ENCODE measurements at regions not wholly inside any gene's neighbourhood (a gene's known extent, or its start where the extent isn't known, plus 50 kb on each side); places are given as distances from the start of the nearest gene placed in this dataset.
"Not testable (repeated sequence)": the region's sequence is repeated elsewhere in the genome, so short reads cannot be mapped to it uniquely, and the experiment has no call there.

GRCh38 chr1:82795508-82796149, 994.9 kb downstream of the ADGRL2 start:
- no peak for DNase-seq

DNA sequence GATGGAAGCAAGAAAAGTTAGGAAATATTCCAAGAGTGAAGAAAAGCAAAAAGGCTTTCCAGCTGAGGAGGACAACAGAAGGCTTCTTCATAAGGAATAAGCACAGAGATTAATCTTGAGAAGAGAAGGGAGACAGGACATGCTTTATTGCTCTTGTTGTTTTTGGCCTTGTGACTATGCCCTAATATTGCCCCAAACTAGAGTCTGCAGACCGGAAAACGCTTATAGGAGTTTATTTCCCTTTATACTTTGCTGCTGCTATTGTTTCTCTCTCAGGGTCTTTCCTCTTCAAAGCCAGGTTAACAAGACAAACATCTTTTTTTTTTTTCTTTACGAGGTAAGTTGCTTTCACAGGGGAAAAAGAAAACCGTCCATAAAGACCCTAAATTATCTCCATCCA, 991.4 kb downstream of the ADGRL2 start:
- DNase-seq, result no peak

DNA sequence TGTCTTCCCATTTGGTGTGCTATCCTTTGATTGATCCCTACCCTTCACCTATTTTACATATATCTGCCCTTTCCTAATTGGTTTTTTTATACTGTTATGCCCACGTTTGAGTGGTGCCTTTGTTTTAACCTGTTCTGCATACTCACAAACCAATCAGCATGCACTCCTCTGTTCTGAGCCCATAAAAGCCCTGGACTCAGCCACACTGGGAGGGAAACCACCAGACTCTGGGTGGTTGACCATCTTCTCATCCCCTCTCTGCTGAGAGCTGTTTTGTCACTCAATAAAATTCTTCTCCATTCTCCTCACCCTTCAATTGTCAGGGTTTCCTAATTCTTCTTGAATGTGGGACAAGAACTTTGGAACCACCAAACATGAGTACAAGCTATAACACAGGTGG, 989.8 kb downstream of the ADGRL2 start:
- DNase-seq, result no peak

GRCh38 chr1:82788660-82789059, 987.9 kb downstream of the ADGRL2 start:
- DNase-seq, result no peak

DNA sequence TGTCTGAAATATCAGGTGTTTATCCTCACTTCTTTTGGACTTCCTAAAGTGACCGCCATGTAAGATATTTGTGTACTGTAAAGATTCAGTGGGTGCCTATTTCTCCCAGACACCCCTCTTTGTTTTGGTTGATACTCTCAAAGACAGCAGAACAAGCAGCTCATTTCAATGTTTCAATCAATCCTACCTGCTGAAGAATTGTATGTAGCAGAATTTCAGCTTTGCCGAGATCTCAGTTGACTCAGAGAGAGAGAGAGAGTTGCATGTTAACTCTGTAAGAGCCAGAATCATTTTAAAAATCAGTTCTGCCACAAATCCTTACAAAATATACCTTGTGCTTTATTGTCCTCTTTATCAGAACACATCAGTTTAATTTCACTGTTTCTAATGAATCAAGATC, 987.3 kb downstream of the ADGRL2 start:
- DNase-seq, result no peak

DNA sequence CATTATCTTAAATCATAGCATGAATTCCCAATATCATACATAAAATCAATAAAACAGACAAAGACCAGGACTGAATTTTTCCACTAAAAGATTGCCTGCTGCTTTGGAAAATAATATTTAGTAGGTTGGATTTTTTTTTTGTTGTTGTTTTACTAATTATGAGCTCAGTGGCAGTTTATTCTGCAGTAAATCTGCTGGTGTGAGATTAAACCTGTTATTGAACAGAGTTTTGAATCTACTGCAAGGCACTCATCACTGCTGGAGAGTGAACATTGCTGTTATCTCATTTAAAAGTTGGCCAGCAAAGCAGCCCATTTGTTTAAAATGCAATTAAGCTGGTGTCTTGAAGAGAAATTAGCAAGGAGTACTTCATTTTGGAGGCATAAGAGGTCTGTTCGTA, 986.1 kb downstream of the ADGRL2 start:
- DNase-seq, result no peak

- DNase-seq, result no peak
These were observed 984.6 kb downstream of the ADGRL2 start for GRCh38 chr1:82785268-82785790.

DNA sequence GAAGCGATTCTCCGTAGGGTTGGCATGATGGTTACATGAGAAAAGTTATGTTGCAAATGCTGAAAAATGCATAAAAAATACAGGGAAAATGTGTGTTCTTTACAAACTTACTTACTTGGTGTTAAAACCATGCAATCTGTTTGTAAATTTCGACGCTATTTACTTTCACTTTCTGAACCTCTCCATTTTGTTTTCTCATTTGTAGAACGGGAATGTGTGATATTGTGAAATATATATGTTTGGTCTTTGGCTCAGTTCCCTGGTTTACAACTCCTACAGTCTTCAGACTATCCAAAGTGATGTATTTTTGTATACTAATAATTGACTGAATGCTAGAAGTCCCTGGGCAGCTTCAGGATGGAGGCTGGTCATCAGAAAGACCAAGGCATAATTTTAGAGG, 982.3 kb downstream of the ADGRL2 start:
- DNase-seq, result no peak

- no peak for DNase-seq
These were observed 981.9 kb downstream of the ADGRL2 start for GRCh38 chr1:82782599-82782998.

DNA sequence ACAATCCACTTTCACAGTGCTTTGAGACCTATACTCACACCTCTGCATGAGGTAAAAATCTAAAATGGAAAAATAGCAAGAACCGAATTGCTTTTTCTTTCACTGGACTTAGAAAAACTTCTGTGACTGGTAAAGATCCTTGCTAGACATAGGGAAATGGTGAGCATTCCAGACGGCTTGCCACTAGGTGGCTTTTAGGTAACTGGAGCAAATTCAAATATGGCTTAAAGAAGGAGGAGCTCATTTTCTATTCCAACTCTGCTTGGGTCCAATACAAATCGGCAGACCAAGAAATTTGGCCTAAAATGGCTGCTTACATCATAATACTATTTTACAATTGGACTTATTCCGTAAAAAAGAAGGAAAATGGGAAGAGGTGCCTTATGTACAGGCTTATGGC, 977.9 kb downstream of the ADGRL2 start:
- DNase-seq, result no peak

DNA sequence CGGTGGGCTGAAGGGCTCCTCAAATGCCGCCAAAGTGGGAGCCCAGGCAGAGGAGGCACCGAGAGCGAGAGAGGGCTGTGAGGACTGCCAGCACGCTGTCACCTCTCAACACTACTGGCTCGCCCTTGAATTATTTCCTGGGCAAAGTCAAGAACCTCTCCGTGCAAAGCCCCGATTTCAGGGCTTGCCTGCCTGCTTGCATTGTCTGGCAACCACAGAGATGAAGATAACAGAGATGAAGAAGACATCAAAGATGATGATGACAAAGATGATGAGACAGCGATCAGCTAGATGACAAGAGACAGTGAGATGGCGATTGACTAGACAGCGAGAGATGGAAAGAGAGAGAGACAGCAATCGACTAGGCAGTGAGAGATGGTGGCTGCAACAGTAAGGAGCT, 976.5 kb downstream of the ADGRL2 start:
- no peak for DNase-seq

DNA sequence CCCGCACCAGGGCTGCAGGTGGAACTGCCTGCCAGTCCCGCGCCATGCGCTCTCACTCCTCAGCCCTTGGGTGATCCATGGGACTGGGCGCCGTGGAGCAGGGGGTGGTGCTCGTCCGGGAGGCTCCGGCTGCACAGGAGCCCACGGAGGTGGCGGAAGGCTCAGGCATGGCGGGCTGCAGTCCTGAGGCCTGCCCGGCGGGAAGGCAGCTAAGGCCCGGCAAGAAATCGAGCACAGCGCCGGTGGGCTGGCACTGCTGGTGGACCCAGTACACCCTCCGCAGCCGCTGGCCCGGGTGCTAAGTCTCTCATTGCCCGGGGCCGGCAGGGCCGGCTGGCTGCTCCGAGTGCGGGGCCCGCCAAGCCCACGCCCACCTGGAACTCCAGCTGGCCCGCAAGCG, 976.0 kb downstream of the ADGRL2 start:
- not testable (repeated sequence) for DNase-seq

DNA sequence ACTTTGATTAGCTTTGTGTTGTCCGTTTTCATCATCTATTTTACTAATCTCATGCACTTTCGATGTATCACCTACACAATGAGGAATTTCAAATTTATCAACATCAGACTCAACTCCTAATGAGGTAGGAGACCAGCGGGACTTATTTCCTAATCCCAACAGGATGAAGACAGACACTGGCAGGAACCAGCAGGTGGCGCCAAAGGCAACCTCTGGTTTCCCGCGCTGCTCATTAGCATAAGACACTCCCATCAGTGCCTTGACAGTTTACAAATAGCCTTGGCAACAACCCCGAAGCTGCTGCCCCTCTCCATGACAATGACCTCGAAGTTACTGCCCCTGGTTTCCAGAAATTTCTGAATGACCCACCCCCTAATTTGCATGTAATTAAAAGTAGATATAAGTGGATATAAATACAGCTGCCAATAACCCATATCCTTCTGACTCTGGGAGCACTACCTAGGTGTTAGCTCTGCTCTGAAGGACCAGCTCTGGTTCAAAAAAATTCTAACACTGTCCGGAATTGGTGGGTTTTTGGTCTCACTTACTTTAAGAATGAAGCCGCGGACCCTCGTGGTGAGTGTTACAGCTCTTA, 974.8 kb downstream of the ADGRL2 start:
- DNase-seq, result no peak

DNA sequence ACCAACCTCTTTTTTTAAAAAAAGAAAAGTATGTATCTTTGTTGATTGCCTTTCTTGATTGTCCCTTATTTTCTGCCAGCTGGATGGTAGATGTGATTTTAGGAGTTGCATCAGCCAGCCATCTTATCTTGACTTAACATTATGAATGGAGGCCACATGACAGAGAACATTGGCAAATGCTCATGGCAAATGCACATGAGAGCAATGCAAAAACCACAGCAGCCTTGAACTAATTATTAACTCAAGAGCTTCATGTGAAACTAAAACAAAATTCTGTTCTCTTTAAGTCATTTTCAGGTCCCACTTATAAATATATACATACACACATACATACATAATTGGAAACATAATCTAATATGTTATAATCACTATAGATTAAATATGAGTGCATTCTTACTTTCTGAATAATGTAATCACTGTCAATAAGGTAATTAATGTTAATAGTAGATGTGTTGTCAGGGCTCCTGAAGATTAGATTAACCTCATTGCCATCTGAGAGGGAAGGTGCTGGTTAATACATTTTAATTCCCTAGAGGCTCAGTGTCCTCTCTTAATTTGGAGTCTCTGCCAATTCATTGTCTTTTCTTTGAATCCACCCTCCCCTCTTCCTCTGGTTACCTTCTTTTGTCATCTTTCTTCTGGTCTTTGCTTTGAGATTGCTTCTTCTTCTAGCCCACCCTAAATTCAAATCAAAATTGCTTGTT, 962.2 kb downstream of the ADGRL2 start:
- no peak for DNase-seq

- DNase-seq, result no peak
These were observed 958.3 kb downstream of the ADGRL2 start for GRCh38 chr1:82759035-82759434.

DNA sequence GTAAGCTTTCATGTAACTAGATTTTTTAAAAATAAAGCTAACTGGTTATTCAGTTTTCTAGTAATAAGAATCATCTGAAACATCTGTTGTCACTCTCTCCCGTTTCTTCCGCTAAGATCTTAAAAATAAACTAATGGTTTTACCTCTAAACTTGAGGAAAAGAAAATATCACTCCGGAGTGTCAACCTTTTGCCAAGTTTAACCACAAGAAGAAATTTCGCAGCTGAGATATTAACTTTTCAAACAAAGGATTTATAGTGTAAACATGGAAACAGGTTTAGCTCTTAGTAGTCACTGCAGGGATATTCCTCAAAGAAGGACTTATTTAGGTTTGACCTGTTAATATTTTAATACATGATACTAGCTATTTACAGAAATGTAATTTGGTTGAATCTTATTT, 954.9 kb downstream of the ADGRL2 start:
- no peak for DNase-seq

- no peak for DNase-seq
These were observed 954.5 kb downstream of the ADGRL2 start for GRCh38 chr1:82755191-82755590.

DNA sequence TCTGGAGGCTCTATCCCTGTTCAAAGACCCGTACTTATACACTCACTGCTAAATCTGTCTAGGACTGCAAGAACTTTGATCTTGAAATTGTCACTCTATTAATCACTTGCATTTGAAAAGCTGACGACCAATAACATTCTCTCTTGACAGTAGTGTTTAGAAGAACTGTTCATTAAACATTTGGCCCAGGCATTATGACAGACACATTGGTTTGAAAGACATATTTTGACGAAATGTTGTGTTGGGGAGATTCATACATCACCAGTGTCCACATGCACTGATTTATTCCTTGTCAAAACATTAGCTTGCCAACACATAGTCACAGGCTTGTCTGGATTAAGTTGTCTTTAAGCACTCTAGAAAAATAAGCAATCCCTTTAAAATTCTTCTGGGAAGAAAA, 951.3 kb downstream of the ADGRL2 start:
- DNase-seq, result no peak

DNA sequence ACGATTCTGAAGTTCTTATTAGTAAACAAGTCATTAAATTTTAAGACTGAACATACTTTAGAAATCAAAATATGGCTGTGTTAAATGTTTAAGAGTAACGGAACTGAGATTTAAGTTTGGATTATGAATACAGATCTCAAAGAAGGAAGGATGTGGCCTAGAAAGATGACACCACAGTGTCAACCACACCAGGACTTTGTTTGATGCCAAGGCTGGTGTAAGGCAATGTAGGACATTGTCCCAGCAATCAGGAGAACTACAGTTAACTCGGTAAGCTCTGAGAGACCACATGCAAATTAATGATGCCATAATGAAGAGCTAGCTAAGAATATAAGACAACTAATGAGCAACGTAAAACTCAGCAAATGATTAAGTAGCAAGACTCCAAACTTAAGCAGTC, 932.9 kb downstream of the ADGRL2 start:
- DNase-seq, result no peak

DNA sequence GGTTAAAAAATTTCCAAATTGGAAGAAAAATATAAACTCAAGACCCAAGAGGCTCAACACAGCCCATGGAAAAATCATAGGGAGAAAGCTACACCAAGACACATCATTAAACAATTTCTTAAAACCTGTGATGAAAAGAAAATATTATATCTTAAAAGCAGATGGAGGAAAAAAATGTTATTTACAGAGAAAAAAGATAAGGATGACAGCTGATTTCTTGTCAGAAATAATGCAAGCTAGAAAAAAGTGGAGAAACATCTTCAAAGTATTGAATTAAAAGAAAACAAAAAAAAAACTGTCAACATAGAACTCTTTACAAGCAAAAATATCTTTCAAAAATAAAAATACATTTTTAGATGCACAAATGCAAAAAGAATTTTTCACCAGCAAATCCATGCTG, 930.5 kb downstream of the ADGRL2 start:
- no peak for DNase-seq

- no peak for DNase-seq
These were observed 927.5 kb downstream of the ADGRL2 start for GRCh38 chr1:82728206-82728605.

GRCh38 chr1:82724246-82724645, 923.5 kb downstream of the ADGRL2 start:
- DNase-seq, result no peak

DNA sequence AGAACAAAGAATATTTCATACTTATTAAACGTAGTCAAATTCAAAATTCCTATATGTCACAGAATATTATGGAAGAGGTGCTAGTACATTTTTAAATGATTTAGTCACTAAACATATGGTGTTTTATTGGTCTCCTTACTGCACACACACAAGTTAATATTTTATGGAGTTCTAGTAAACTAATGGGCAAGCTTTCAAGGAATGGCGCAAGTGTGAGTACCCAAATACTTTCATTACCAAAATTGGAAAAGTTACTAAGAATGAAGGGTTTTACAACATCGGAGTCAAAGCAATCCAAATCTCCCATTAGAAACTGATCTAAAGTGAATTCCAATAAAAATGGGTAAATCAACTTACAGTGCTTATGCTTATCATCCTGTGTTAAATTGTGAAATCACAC, 921.9 kb downstream of the ADGRL2 start:
- DNase-seq, result no peak

DNA sequence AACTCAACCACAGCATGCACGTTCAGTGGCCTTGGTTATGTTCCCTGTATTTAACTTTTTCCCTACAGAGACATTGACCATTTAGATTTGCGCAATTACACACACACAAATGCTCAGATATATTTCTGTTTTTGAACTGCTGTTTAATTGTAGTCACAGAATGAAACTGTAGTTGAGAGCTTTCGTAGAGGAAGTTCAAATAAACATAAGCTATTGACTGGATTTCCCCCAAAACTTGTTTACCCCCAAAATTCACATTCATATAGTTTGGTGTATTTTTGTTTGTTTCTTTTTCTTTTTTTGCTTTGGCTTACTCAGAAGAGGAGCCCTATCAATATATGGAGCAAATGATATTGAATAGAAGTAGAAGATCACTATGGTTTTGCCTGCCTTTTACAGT, 921.0 kb downstream of the ADGRL2 start:
- DNase-seq, result no peak

All from CD4-positive, alpha-beta T cell treated with Interleukin-15 for 1 hour (primary cell).